ENCODE measurements at regions not wholly inside any gene's neighbourhood (a gene's known extent, or its start where the extent isn't known, plus 50 kb on each side); places are given as distances from the start of the nearest gene placed in this dataset.
"Not testable (repeated sequence)": the region's sequence is repeated elsewhere in the genome, so short reads cannot be mapped to it uniquely, and the experiment has no call there.

DNA sequence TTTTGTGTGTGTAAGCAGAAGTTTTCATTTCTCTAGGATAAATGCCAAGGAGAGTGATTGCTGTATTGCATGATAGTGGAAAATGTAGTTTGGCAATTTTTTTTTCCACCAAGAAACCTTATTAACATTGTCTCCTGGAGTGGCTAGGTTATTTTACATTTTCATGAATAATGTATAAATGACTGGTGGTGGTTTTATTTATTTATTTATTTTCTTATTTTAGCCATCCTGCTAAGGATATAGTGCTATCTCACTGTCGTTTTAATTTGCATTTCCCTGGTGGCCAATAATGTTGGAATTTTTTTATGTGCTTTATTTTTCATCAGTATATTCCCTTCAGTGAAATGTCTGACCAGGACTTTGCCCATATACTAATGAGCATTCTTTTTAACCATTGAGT lies 328.3 kb upstream of the OR4C13 start:
- not testable (repeated sequence) for H3K4me1 ChIP-seq (ENCODE audit: control insufficient read depth in 1 of 2, insufficient read depth in 2 of 2, low read length in 2 of 2); H3K27ac ChIP-seq (ENCODE audit: low read length); H3K27me3 ChIP-seq (ENCODE audit: low read depth, low read length); H3K4me3 ChIP-seq (ENCODE audit: low read depth in 1 of 2, low read length in 2 of 2); H3K36me3 ChIP-seq (ENCODE audit: control insufficient read depth in 1 of 2, insufficient read depth in 2 of 2, low read length in 2 of 2); H3K9me3 ChIP-seq (ENCODE audit: control insufficient read depth in 1 of 2, low read length in 2 of 2)

DNA sequence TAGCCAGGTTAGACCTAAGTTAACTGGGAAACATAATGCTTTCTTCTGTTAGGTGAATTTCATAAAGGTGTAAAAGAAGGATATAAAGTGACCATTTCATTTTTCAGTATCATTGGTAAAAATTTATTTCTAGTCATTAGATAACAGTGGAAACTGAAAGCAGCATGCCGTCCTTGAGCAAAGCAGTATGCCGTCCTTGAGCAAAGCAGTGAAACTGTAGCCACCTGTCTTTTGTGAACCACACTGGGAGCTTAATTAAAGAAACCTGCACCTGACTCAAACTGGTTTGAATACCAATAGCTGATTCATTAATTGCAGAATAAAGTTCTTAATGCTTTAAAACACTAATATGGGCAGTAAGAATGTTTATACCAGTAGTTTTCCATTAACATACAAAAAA lies 281.5 kb upstream of the OR4C13 start:
- H3K27me3 ChIP-seq (ENCODE audit: low read depth, low read length); H3K9me3 ChIP-seq (ENCODE audit: control insufficient read depth in 1 of 2, low read length in 2 of 2); H3K27ac ChIP-seq (ENCODE audit: low read length); H3K4me3 ChIP-seq (ENCODE audit: low read depth in 1 of 2, low read length in 2 of 2); H3K4me1 ChIP-seq (ENCODE audit: control insufficient read depth in 1 of 2, insufficient read depth in 2 of 2, low read length in 2 of 2); H3K36me3 ChIP-seq (ENCODE audit: control insufficient read depth in 1 of 2, insufficient read depth in 2 of 2, low read length in 2 of 2): not testable (repeated sequence)

DNA sequence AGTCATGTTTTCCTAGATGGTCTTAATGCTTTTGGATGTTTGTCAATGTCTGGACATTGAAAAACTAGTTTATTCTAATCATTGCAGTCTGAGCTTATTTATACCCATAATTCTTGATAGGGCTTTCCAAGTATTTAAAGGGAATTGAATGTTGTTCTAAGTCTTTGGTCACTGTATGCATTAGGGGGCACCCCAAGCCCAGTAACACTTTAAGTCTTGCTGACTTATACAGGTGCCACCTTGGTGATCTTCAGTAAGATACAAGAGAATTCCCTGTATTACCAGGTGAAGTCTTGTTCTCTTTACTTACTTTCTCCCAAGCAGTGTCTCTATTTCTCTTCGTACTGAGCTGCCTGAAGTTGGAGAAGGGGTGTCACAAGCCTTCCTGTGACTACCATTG lies 250.1 kb upstream of the OR4C13 start:
- H3K27ac ChIP-seq (ENCODE audit: low read length); H3K27me3 ChIP-seq (ENCODE audit: low read depth, low read length): not testable (repeated sequence)

DNA sequence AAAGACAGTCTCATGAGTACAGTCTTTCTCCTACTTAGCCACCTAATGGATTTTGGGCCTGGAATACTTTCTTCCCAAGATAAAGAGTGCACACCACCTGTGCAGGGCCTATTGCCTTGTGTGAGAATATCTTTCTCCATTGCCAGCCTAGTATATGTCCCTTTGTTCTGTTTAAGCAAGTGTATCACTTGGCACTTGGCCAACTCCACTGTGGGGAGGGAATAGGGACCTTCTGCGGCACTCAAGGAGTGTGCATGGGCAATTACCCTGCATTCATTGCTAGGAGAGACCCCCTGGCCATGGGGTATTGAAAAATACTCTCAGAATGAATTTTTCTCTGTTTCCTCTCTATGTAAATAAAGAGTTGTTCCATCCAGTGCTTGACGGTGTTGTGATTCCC lies 201.7 kb upstream of the OR4C13 start:
- H3K4me3 ChIP-seq (ENCODE audit: low read depth in 1 of 2, low read length in 2 of 2); H3K27me3 ChIP-seq (ENCODE audit: low read depth, low read length); H3K27ac ChIP-seq (ENCODE audit: low read length); H3K4me1 ChIP-seq (ENCODE audit: control insufficient read depth in 1 of 2, insufficient read depth in 2 of 2, low read length in 2 of 2); H3K9me3 ChIP-seq (ENCODE audit: control insufficient read depth in 1 of 2, low read length in 2 of 2); H3K36me3 ChIP-seq (ENCODE audit: control insufficient read depth in 1 of 2, insufficient read depth in 2 of 2, low read length in 2 of 2): not testable (repeated sequence)

More for the DNA sequence above, 250.1 kb upstream of the OR4C13 start:
- not testable (repeated sequence) for H3K4me1 ChIP-seq (ENCODE audit: control insufficient read depth in 1 of 2, insufficient read depth in 2 of 2, low read length in 2 of 2); H3K9me3 ChIP-seq (ENCODE audit: control insufficient read depth in 1 of 2, low read length in 2 of 2); H3K4me3 ChIP-seq (ENCODE audit: low read depth in 1 of 2, low read length in 2 of 2); H3K36me3 ChIP-seq (ENCODE audit: control insufficient read depth in 1 of 2, insufficient read depth in 2 of 2, low read length in 2 of 2)

DNA sequence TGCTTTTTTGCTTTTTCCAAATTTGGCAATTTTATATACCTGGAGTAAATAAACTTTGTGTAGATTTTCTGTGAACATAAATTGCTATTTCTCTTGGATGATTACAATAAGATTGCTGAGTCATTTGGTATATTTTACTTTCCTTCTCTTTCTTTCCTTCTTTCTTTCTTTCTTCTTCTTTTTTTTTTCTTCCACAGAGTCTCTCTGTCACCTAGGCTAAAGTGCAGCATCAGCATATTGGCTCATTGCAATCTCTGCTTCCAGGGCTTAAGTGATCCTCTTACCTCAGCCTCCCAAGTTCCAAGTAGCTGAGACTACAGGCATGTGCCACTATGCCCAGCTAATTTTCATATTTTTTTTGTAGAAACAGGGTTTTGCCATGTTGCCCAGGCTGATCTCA lies 201.2 kb upstream of the OR4C13 start:
- not testable (repeated sequence) for H3K27me3 ChIP-seq (ENCODE audit: low read depth, low read length); H3K4me3 ChIP-seq (ENCODE audit: low read depth in 1 of 2, low read length in 2 of 2); H3K4me1 ChIP-seq (ENCODE audit: control insufficient read depth in 1 of 2, insufficient read depth in 2 of 2, low read length in 2 of 2); H3K9me3 ChIP-seq (ENCODE audit: control insufficient read depth in 1 of 2, low read length in 2 of 2); H3K27ac ChIP-seq (ENCODE audit: low read length); H3K36me3 ChIP-seq (ENCODE audit: control insufficient read depth in 1 of 2, insufficient read depth in 2 of 2, low read length in 2 of 2)

DNA sequence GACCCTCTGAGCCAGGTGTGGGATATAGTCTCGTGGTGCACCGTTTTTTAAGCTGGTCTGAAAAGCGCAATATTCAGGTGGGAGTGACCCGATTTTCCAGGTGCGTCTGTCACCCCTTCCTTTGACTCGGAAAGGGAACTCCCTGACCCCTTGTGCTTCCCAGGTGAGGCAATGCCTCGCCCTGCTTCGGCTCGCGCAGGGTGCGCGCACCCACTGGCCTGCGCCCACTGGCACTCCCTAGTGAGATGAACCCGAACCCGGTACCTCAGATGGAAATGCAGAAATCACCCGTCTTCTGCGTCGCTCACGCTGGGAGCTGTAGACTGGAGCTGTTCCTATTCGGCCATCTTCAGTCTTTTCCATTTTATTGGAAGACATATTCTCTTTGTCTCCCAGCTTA lies 171.4 kb upstream of the OR4C13 start:
- H3K4me1 ChIP-seq (ENCODE audit: control insufficient read depth in 1 of 2, insufficient read depth in 2 of 2, low read length in 2 of 2); H3K9me3 ChIP-seq (ENCODE audit: control insufficient read depth in 1 of 2, low read length in 2 of 2); H3K27me3 ChIP-seq (ENCODE audit: low read depth, low read length); H3K27ac ChIP-seq (ENCODE audit: low read length); H3K36me3 ChIP-seq (ENCODE audit: control insufficient read depth in 1 of 2, insufficient read depth in 2 of 2, low read length in 2 of 2); H3K4me3 ChIP-seq (ENCODE audit: low read depth in 1 of 2, low read length in 2 of 2): not testable (repeated sequence)

DNA sequence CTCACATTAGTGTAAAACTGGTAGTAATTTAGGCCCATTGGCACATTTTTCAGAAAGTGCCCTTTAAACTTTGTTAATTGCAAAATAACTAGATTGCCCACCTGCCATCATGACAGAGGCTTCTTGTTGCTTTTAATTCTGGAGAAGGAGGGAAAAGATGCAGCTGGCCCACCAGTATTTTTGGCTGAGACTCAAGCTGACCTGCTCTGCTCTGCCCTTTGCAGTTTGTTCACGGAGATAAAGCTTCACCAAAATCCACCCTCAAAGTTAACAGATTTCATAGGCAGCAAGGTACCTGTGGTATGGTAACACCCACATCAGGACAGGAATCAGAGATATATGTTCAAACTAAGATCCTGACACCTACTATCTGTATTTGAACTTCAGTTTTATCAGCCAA lies 170.2 kb upstream of the OR4C13 start:
- H3K27ac ChIP-seq (ENCODE audit: low read length); H3K36me3 ChIP-seq (ENCODE audit: control insufficient read depth in 1 of 2, insufficient read depth in 2 of 2, low read length in 2 of 2); H3K9me3 ChIP-seq (ENCODE audit: control insufficient read depth in 1 of 2, low read length in 2 of 2); H3K4me1 ChIP-seq (ENCODE audit: control insufficient read depth in 1 of 2, insufficient read depth in 2 of 2, low read length in 2 of 2); H3K27me3 ChIP-seq (ENCODE audit: low read depth, low read length); H3K4me3 ChIP-seq (ENCODE audit: low read depth in 1 of 2, low read length in 2 of 2): not testable (repeated sequence)

DNA sequence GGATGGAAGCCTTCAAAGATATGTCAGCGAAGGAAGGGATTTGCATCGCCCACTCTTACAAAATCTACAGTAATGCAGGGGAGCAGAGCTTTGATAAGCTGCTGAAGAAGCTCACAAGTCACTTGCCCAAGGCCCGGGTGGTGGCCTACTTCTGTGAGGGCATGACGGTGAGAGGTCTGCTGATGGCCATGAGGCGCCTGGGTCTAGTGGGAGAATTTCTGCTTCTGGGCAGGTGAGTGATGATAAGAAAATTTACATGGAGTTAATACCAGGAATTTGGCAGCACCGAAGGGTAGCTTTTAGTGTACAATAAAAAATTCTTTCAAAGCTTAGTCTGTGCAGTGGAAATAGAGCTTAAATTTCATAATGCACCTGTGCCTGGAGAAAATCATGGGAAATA lies 168.3 kb upstream of the OR4C13 start:
- not testable (repeated sequence) for H3K27me3 ChIP-seq (ENCODE audit: low read depth, low read length); H3K9me3 ChIP-seq (ENCODE audit: control insufficient read depth in 1 of 2, low read length in 2 of 2); H3K27ac ChIP-seq (ENCODE audit: low read length); H3K36me3 ChIP-seq (ENCODE audit: control insufficient read depth in 1 of 2, insufficient read depth in 2 of 2, low read length in 2 of 2); H3K4me1 ChIP-seq (ENCODE audit: control insufficient read depth in 1 of 2, insufficient read depth in 2 of 2, low read length in 2 of 2); H3K4me3 ChIP-seq (ENCODE audit: low read depth in 1 of 2, low read length in 2 of 2)

DNA sequence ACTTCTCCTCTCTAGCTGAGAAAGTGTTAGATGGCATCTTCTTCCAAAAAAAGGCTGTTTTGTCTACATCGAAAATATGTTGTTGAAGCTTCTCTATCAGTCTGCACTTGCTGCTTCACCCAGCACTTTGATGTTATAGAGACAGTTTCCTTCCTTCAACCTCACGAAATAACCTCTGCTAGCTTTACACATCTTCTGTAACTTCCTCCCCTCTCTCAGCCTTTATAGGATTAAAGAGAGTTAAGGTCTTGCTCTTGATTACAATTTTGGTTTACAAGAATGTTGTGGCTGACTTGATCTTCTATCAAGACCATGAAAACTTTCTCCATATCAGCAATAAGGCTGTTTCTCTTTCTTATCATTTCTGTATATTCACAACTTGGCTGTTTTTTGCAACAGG lies 162.4 kb upstream of the OR4C13 start:
- H3K36me3 ChIP-seq (ENCODE audit: control insufficient read depth in 1 of 2, insufficient read depth in 2 of 2, low read length in 2 of 2); H3K27ac ChIP-seq (ENCODE audit: low read length); H3K9me3 ChIP-seq (ENCODE audit: control insufficient read depth in 1 of 2, low read length in 2 of 2); H3K4me1 ChIP-seq (ENCODE audit: control insufficient read depth in 1 of 2, insufficient read depth in 2 of 2, low read length in 2 of 2); H3K27me3 ChIP-seq (ENCODE audit: low read depth, low read length); H3K4me3 ChIP-seq (ENCODE audit: low read depth in 1 of 2, low read length in 2 of 2): not testable (repeated sequence)

DNA sequence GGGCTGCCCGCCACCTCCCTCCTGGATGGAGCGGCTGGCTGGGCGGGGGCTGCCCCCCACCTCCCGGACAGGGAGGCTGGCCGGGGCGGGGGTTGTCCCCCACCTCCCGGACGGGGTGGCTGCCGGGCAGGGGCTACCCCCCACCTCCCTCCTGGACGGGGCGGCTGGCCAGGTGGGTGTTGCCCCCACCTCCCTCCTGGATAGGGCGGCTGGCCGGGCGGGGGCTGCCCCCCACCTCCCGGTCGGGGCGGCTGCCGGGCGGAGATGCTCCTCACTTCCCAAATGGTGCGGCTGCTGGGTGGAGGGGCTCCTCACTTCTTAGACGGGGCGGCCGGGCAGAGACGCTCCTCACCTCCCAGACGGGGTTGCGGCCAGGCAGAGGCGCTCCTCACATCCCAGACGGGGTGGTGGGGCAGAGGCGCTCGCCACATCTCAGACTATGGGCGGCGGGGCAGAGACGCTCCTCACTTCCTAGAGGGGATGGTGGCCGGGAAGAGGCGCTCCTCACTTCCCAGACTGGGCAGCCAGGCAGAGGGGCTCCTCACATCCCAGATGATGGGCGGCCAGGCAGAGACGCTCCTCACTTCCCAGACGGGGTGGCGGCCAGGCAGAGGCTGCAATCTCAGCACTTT lies 153.9 kb upstream of the OR4C13 start:
- H3K36me3 ChIP-seq (ENCODE audit: control insufficient read depth in 1 of 2, insufficient read depth in 2 of 2, low read length in 2 of 2); H3K4me3 ChIP-seq (ENCODE audit: low read depth in 1 of 2, low read length in 2 of 2); H3K27ac ChIP-seq (ENCODE audit: low read length); H3K9me3 ChIP-seq (ENCODE audit: control insufficient read depth in 1 of 2, low read length in 2 of 2); H3K4me1 ChIP-seq (ENCODE audit: control insufficient read depth in 1 of 2, insufficient read depth in 2 of 2, low read length in 2 of 2); H3K27me3 ChIP-seq (ENCODE audit: low read depth, low read length): not testable (repeated sequence)

DNA sequence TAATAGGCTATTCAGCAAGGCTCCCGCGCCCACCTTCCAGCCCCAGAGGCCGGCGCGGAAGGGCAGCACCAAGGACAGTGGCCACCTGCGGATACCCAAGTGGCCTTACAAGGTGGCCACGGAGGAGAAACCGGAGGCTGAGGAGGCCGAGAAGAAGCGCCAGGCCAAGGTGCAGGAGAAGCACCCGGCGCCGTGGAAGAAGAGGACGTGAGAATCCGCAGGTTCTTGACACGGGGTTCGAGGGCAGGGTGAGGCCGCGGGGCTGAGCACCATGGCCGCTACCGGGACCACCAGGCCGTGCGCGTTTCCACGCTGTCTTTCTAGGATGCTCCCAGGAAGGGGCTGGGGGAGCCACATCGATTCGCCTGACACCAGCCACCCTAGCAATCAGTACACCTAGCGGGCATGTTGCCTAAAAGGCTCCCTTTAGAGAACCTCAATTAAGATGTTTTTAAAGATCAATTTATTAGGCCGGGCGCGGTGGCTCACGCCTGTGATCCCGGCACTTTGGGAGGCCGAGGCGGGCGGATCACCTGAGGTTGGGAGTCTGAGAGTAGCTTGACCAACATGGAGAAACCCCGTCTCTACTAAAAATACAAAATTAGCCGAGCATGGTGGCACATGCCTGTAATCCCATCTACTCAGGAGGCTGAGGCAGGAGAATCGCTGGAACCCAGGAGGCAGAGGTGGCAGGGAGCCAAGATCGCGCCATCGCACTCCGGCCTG lies 134.3 kb upstream of the OR4C13 start:
- H3K4me3 ChIP-seq (ENCODE audit: low read depth in 1 of 2, low read length in 2 of 2); H3K27me3 ChIP-seq (ENCODE audit: low read depth, low read length); H3K36me3 ChIP-seq (ENCODE audit: control insufficient read depth in 1 of 2, insufficient read depth in 2 of 2, low read length in 2 of 2); H3K9me3 ChIP-seq (ENCODE audit: control insufficient read depth in 1 of 2, low read length in 2 of 2); H3K27ac ChIP-seq (ENCODE audit: low read length); H3K4me1 ChIP-seq (ENCODE audit: control insufficient read depth in 1 of 2, insufficient read depth in 2 of 2, low read length in 2 of 2): not testable (repeated sequence)

DNA sequence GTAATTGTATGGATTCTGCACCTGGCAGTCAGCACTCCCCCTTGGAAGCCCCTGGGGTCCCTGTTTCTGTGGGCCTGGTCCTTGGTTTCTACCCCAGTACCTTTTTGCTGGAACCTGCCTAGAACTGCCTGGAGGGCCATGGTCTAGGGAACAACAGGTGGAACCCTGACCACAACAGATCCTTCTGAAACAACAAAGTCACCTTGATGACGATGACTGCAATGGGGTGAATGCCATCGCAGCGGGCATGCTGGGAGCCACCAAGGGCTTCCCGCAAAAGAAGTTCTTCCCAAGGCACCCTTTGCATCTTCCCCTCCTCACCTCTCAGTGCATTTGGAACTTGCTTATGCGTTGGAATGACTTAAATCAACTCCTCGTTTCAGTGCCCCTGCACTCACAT lies 129.0 kb upstream of the OR4C13 start:
- not testable (repeated sequence) for H3K4me1 ChIP-seq (ENCODE audit: control insufficient read depth in 1 of 2, insufficient read depth in 2 of 2, low read length in 2 of 2); H3K4me3 ChIP-seq (ENCODE audit: low read depth in 1 of 2, low read length in 2 of 2); H3K9me3 ChIP-seq (ENCODE audit: control insufficient read depth in 1 of 2, low read length in 2 of 2); H3K27ac ChIP-seq (ENCODE audit: low read length); H3K27me3 ChIP-seq (ENCODE audit: low read depth, low read length); H3K36me3 ChIP-seq (ENCODE audit: control insufficient read depth in 1 of 2, insufficient read depth in 2 of 2, low read length in 2 of 2)

Measured in muscle layer of duodenum (tissue), 2 donors.